ENCODE measurements at regions not wholly inside any gene's neighbourhood (a gene's known extent, or its start where the extent isn't known, plus 50 kb on each side); places are given as distances from the start of the nearest gene placed in this dataset.

DNA sequence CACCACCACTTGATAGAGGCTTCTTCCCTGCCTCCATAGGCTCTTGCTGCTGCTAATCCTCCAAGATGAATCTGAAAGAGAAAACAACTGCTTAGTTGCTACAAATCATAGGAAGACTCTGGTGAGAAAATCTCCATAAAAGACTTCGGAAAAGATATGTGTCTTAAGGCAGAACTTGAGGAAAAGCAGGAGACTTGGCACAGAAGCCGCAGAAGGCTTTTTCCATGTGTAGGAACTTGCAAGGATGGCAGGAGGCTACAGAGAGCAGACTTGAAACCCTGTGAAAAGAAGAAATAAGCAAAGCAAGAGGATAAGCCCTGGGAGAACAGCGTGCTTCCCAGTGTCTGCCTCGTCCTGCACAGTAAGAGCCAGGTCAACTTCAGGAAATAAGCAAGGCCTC is 128.2 kb upstream of the NDUFV2 start:
- no peak for TF ChIP-seq POLR2A (IDR thresholded peaks at IDR 0.05)
- no peak for TF ChIP-seq CTCF (IDR thresholded peaks at IDR 0.05)
